CD4-positive, alpha-beta T cell treated with Interleukin-15 for 1 hour (primary cell): ENCODE measurements at regions not wholly inside any gene's neighbourhood (a gene's known extent, or its start where the extent isn't known, plus 50 kb on each side); places are given as distances from the start of the nearest gene placed in this dataset.

ENCODE experiments used
- DNase-seq: peaks from one replicate; pipeline ENCODE4 v3.0.0-alpha.2; 2020

DNA sequence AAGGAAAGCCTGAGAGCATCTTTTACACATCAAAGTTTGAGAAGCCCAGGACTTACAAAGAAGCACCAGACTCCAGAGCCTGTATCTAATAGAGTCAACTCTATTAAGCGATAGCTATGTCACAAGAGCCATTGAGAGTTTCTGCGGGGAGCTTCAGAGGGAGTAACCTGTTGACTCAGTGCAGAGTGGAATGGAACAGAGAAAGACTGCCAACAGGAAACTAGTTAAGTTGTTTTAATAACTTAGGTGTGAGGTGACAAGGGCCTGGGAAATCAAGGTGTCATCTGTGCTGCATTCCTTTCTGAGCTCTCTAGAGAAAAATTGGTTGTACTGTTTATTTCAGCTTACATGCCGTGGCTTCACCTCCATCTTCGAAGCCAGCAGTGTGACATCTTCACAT is 513.8 kb upstream of the POU3F3 start:
- no peak for DNase-seq

DNA sequence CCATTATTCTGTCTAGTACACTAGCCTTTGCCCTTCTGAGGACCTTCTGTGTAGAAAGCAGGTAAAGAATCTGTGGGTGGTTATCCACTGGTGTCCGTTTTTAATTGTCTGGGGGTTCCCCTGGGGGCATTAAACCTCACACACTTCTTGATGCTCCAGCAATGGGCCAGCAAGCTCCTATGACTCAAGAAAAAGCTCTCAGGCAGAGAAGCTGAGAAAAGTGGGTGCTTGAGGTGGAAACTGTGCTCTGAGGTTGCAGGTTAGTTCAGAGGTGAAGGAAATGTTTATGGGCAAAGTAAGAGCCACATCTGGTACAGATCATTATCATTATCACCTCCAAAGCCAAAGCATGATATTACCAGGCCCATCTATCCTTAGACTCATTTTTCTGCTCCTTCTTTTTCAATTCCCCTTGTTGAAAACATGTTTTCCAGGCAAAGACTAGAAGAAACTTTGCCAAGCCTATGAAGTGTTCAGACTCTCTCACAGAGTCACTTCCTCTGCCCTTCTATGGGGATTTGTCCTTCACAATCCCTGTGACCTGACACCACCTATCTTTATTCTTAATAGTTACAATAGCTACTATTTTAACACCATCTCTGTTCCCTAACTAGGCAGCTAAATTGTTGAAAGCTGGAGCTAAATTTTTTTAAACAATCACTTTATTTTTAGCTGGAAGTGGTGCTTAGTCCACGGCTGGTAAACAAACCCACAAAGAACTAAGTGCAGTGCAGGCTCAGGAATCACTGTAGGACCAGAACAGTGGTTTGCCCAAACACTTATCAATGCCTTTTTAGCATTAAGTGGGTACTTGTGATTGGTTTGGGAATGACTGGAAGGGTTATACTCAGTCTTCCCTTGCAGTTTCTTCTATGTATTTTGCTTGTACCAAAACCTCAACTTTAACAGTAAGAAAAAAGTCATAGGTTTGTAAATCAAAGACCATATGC is 512.8 kb upstream of the POU3F3 start:
- DNase-seq, result no peak

DNA sequence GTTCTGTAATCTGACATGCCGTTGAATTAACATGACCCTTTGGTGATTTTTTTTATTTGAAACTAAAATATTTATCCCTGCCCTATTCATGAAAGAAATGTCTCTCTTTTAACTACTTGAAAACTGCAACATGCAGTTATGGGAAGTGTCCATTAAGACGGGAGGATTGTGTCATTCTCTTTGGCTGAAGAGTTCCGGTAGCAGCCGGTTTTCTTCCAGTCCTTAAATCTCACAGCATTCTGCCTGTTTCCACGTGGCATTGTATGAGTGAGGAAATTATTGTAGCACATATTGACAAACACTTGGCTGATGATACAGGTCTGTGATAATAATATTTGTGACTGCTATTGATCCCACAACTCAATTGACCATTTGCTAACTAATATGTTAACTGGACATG is 509.6 kb upstream of the POU3F3 start:
- no peak for DNase-seq

DNA sequence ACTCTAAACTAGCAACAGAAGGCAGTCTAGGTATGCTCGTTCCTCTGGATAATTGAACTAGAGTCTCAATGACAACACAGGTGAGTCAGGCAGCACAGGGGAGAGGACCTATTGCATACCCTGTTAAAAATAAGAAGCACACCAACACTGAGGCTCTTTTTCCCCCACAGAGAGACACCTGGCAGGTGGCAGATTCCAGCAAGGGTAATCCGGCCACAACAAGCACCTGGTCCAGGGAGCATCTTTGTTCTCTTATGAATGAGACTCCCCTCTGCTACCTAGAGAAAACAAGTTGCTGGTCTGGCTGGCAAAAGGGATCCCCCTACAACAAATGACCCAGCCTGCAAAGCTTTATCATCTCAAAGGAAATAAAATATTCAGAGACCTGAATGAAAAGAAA is 508.9 kb upstream of the POU3F3 start:
- DNase-seq, result no peak

DNA sequence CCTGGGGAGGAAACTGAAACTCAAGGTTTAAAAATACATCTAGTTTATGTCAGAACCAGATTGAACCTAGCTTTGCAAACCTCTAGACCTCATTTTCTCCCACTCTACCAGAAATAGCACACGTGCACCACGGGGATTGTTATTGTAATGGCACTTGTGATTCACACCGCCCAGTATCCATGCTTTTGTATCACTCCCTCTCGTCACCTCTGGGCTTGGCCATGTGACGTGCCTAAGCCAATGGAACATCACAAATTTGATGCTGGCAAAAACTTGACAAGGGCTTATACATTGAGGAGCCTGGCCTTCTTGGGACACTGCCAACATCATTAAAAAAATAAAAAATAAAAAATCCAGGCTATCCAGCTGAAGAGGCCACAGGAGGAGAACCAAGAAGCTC is 495.8 kb upstream of the POU3F3 start:
- no peak for DNase-seq

DNA sequence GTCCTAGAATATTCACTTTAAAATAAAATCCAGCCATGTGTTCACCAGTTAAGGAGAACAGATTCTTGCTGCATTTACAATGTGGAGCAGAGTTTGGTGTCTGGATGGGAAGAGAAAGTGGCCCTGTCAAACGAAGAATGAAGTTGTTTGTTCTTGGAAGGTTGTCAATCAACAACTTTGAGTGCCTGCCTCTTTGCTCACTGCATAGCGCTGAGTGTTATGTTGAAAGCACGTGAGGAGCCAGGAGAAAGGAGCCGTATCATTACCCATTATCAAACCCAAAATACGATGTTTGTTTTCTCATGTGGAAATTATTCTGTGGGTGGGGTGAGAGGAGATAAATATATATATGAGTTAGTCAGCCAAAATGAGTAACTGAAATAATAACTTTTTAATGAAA is 492.5 kb upstream of the POU3F3 start:
- DNase-seq, result no peak

DNA sequence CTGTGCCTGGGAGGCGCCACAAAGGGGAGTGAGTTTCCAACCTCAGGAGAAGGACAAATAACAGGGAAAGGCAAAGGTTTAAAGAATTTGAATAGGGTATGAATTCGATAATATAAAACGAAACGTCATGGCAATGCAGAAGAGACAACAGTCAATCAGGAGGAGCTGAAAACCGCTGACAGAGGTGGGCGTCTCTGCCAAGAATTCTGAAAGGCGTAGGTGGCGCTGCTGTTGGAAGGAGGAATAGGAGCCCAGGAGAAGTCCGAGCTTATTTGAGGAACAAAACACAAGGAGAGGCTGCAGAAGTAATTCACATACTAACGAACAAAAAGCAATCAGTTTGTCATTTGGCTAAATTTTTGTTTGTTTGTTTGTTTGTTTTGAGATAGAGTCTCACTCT is 485.8 kb upstream of the POU3F3 start:
- DNase-seq, result no peak

DNA sequence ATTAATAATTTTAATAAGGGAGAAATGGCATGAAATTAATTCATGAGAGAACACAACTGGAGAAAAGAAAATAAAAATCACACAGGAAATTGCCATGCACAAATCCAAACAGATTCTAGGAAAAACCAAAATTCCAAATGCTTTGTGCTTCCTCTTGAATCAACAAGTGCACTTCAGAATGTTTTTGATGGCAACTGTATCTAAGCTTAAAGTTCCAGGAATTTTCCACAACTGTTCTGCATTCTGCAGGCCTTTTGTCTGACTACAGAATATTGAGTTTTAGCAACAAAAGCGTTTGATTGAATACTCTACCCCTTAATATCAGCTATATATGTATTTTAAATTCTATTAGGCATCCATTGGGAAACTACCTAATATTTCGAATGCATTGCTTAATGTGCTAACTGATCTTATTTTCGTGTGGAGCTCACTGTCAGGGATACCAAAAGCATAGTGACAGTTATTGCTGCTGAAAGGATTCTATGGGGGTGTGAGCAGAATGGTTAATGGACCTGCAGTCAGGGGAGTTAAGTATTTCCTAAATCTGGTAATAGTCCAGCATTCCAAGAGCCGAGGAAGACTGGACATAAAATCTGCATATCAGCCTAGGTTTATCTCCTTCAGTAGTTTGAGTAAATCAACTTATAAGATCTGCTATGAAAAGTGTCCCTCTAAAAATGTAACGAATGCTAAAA is 482.7 kb upstream of the POU3F3 start:
- no peak for DNase-seq

DNA sequence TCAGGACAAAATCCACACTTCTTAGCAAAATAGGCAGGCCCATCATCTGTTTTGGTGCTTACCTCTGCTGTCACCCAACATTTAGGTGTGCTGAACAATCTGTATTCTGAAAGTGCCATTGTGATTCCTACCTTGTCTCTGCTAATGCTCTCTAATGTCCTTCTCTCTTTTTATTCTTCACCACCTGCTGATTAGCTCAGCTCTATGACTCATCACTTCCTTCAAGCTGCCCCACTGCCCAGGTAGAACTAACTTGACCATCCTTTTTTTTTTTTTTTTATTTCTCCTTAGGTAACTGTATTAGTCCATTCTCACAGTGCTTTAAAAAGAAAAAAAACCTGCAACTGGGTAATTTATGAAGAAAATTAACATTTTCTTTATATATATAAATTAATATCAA is 478.7 kb upstream of the POU3F3 start:
- DNase-seq, result no peak

DNA sequence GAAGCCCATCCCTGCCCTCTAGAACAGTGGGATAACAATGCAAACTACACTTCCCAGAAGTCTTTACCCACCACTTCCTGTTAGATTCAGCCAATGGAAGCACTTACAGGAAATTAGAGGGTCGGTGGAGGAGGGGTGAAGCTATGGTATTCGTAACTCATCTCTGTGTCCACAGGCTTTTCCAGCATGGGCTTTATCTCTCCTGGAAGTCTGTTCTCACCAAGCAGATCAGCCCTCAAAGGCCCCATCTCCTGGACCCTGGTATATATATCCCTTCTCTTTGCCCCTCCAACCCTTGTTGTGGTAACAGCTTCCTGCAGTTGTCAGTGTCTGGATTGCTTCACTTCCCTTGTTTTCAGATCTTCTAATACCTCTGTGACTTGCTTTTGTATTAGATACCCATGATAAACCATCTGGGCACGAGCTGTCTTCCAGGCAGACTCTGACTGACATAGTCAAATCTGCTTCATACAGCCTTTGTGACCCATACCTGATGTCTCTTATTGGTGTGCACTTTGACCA is 475.0 kb upstream of the POU3F3 start:
- no peak for DNase-seq

DNA sequence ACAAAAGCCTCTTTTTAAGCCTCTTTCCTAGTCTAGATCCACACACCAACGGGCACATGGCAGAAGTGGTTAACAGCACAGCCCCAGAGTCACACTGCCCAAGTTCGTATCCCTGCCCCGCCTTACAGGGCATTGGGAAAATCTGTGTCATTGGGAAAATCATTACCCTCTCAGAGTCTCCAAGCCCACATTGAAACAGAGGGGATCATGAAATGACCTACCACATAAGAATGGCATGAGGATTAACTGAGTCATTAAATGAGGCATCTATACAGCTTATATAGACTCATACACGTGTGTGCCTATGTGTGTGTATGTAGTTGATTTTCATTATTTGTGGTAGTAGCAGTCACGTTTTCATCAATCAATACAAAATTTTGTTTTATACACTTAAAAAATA is 469.0 kb upstream of the POU3F3 start:
- no peak for DNase-seq

DNA sequence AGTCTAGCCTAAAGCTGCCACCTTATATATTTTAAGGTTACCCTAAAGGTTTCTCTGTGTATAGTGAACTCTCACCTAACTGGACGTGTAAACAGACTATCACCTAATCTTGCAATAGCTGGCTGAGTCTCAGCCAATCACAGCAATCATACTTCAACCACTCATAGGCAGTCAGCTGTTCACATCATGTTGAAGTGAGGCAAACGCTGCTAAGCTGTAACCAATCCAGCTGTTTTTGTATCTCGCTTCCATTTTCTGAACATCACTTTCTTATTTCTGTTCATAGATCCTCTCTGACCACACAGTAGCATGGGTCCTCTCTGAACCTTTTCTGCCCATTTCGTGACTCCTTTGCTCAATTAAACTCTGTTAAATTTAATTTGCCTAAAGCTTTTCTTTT is 468.2 kb upstream of the POU3F3 start:
- DNase-seq, result no peak

DNA sequence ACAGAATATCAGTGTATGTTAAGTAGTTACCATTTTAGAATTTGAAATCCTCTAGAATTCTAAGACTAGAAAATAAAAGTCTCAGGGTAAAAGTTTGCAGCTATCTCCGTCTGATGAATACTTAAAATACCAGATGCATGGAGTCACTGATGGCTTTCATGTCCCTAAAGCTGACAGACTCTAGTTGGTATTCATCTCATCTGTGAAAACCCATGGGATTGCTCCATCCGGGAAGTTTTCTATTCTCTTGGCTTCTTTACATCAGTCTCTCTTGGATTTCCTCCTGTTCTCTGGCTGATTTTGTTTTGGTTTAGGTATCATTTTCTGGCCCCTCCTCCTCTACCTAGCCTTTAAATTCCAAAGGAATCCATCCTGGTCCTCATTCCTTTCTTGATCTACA is 465.6 kb upstream of the POU3F3 start:
- no peak for DNase-seq

DNA sequence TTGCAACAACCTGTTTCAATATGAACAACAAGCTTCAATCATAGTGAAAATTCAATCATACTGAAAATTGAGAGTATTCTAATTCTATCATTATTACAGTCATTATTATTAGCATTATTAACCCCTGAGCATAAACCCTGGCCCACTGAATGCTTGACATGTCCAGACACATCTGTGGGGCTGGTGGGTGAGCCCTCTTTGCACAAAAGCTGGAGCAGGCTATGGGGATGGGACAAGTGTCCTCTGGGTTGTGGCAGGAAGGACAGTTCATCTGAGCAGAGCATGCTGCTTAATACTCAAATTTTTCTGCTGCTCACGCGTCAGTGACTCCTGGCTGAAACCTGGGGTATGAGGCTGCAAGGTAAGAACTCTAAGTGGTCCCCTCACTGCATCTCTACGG is 451.1 kb upstream of the POU3F3 start:
- DNase-seq, result no peak

DNA sequence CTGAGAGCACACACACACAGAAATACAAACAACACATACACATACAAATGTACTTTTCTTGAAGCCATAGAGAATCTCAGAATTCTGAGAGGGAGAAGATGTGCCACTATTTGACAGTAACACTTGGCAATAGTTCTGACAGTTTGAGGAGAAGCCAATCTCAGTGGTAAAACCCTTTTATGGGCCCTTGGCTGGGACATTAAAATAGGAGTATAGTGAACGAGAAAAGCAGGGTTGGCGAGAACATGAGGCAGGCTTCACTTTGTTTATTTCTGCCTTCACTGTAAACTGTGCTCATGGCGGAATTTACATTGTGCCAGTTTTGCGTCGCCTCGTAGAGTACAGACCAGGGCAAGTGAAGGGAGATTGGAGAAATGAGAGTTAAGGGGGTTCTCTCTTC is 449.4 kb upstream of the POU3F3 start:
- DNase-seq, result no peak

DNA sequence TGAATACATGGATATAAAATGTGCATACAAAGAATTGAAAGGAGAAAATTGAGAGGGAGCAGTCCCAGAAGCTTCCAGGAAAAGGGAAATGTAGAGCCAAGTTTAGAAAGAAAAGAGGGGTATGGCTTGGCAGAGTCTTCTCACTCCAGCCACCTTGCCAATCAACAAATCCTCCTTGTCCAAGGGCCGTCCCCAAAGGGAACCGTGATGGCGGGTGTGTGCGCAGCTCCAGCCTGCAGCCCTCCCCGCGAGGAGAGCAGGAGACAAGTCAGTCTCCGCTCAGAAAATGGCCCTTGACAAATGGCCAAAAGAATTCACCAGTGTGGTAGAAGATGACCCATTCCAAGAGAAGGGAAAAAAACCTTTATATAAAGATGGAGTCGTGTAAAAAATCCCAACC is 448.3 kb upstream of the POU3F3 start:
- no peak for DNase-seq

DNA sequence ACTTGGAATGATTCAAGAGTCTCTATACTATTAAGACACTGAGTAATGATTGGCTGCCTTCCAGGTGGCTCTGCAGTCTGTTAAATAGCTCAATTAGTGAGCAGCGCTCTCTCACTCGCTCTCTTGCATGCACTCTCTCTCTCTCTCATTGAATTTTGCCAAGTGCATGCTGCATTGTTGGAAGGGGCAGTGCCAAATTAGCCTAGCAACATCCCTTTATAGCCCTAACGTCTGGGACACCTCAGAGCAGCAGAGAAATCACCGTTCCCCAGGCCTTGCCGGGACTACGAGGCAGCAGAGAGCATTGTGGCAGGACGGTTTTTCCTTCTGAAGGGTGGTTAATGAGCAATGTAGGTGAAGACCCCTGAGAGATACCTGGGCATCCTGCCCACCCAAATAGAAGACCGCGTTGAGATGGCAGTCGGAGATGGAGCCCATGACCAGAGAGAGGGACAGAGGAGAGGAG is 447.6 kb upstream of the POU3F3 start:
- no peak for DNase-seq

DNA sequence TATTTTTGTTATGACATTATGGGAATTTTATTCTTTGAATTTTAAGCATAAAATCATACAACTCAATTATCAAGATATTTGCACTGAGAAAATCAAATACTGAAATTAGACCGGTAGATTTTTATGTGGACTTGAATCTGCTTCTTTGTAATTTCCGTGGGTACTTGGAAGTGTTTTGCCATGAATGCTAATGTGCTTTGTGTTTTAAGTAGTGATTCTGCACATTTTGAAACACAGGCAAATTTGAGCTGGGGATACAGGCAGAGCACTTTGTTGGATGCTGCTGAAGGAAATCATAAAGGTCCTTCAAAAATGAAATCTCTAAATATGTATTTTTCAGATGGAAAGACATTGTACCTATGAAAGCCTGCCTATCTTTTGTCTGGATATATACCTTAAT is 446.3 kb upstream of the POU3F3 start:
- no peak for DNase-seq

DNA sequence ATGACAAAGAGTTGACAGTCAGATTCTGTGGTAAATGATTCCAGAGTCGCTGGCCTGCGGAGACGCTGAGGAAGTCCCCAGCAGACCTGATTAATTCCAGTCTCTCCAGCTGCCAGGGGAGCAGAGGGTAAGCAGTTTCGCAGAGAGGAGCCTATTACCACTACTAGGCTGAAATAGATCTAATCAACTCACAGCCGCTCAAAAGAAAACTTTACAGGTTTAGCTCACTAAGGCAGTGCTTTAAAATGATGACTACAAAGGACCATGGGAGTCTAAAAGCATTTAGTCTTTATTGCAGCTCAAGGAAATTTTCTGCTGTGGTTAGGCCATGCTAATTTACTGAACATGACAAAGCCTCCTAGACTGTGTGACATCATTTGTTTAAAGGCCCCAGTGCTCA is 445.6 kb upstream of the POU3F3 start:
- no peak for DNase-seq

DNA sequence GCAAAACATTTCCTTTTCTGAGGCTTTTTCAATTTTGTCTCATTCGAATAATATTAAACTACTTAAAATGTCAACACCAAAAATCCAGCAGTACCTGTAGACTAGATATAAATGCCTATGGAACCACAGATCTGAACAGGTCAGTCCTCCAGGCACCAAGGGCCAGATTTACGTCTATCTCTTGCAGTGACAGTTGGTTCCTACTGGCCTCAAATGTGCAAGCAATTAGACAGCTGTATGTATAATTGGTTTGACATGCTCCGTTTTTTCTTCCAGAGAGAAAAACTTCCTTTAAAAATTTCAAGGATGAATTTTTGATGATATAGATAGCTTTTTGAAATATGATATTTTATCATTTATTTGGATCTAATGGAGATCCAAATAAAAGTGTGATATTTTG is 443.8 kb upstream of the POU3F3 start:
- DNase-seq, result no peak

DNA sequence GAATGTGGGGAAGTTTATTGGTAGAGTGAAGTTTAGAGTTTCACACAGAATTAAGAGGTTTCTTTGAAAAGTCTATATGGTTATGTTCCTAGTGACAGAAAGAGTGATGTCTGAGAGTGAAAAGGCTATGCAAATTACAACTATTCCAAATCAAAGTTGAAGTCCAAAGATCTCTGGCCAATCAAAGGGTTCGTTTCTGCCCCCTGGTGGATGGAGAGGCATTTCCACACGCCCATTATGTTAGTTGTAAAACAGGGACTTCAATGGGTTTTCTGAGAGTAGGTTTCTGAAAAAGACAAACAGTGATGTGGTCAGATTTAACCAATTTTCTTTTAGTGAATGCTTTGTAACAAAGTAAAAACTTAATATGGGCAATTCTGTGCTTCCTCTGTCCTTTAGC is 441.5 kb upstream of the POU3F3 start:
- no peak for DNase-seq

DNA sequence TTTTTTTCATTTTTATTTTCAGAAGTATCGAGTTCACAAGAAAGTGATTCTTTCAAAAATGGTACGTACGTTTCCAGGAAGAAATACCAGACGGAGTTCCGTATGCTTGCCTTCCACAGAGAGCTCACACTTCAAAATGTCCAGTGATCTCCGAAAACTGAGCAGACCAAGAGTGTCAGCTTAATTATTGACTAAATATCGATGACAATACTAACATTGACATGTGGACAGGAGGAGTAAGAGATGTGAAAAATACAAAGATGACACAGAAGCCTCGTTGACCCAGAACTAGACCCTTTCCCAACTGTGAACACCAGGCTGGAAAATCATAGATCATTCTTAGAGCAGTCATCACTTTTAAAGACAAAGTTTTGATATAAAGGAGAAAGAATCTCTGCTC is 440.0 kb upstream of the POU3F3 start:
- no peak for DNase-seq

DNA sequence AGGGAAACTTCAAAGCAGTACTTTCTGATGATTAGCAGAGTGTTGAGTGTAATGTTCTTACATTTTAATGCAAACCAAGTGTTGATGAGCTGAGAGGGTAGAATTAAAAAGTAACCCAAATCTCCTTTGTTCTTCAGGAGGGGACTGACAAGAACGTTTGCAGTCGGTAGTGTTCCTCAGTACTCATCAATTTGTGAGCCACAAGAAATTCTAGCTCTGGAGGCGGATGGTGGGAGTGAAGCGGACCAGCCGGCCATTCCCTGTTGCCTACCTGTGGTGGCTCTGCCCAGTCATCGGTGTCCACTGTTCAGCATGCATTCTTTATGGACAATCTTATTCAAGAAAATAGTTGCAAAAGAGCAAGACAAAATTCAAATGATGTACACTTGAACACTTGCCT is 438.6 kb upstream of the POU3F3 start:
- no peak for DNase-seq

DNA sequence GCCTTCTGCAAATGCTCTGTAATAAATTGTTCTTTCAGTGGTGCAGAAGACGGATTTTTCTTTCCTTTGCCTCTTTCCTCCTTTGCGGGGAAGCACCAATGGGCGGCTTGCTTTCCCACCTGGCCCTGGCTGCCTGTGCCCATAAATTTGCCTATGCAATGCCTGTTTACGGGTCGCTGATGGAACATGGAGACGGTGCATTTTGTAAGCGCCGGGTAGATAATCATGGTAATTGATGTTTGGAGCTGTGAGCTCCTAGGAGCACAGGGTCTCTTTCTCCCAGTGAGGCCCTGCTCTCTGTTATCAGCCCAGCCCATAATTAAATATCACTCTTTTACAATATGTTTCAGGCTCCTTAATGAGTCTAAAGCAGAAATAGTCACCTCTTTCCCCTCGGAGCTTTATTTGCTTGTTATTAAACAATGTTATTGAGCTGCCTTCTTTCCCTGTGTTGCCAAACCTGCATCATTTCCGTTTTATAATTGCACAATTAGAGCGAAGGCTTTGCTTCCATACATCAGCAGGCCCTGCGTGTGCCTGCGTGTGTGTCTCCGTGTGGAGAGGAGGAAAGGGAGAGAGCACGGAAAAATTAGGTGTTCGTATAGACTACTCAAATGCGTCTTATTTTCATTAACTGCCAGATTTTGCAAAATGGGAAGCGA is 437.4 kb upstream of the POU3F3 start:
- no peak for DNase-seq
